ENCODE measurements at regions not wholly inside any gene's neighbourhood (a gene's known extent, or its start where the extent isn't known, plus 50 kb on each side); places are given as distances from the start of the nearest gene placed in this dataset.

GRCh38 chr16:22762486-22762885, 51.5 kb upstream of the HS3ST2 start:
- TF ChIP-seq CTCF (conservative IDR thresholded peaks at IDR 0.05; ENCODE audit: low read length) (no peak), EZH2phosphoT487 (IDR thresholded peaks at IDR 0.05; ENCODE audit: borderline replicate concordance) (no peak)

Data from Loucy (cell line).